ENCODE measurements at regions not wholly inside any gene's neighbourhood (a gene's known extent, or its start where the extent isn't known, plus 50 kb on each side); places are given as distances from the start of the nearest gene placed in this dataset.

- Histone ChIP-seq H3K79me2 (ENCODE audit: insufficient read depth, low read length) (no peaks in the 10 kb centered on the region), H3K27me3 (ENCODE audit: control insufficient read depth in 2 of 2, insufficient read depth in 2 of 2, low read length in 2 of 2) (no peaks in the 10 kb centered on the region), H3K27ac (ENCODE audit: low read depth in 1 of 2, low read length in 2 of 2) (no peak overlapping the region), H3K4me3 (replicated peaks in 1 of 3; ENCODE audit: low read depth in 2 of 3, low read length in 3 of 3) (no peak overlapping the region), H3K4me1 (ENCODE audit: control insufficient read depth in 1 of 2, insufficient read depth in 2 of 2, low read length in 2 of 2) (no peaks in the 10 kb centered on the region), H4K20me1 (ENCODE audit: insufficient read depth, low read length) (no peaks in the 10 kb centered on the region), H3K4me2 (replicated peaks; ENCODE audit: extremely low read depth, low read length, poor library complexity, severe bottlenecking) (no peak overlapping the region), H3K9ac (ENCODE audit: insufficient read depth, low read length, poor library complexity, severe bottlenecking) (no peak overlapping the region), H3K36me3 (replicated peaks in 1 of 2; ENCODE audit: control insufficient read depth in 1 of 2, insufficient read depth in 2 of 2, low read length in 2 of 2) (no peaks in the 10 kb centered on the region), H2AFZ (ENCODE audit: insufficient read depth, low read depth, low read length, poor library complexity, severe bottlenecking) (no peak overlapping the region), H3K9me3 (replicated peaks in 1 of 2; ENCODE audit: control insufficient read depth in 1 of 2, insufficient read depth in 1 of 2, low read length in 2 of 2) (peaks cover 0 to 6% of the 10 kb centered on the region in 2 donors)
- Mint-ChIP-seq H3K27me3 (ENCODE audit: low read depth in 3 of 3) (peaks cover 0 to 1% (median 0%) of the 10 kb centered on the region in 3 donors), H3K27ac (no peak overlapping the region), H3K4me1 (peaks cover 6% of the 10 kb centered on the region), H3K9me3 (peaks cover 2 to 12% (median 6%) of the 10 kb centered on the region in 7 donors), H3K4me3 (no peak overlapping the region), H3K36me3 (no peaks in the 10 kb centered on the region)
- intact Hi-C loops (cut with micrococcal nuclease) = no loop called here
- no peak for DNase-seq
- no peak for TF ChIP-seq CTCF (IDR thresholded peaks at IDR 0.05)
- WGBS (ENCODE audit: insufficient coverage) = 88% methylated on average over 3 of the region's 11 CpGs
Observed at GRCh38 chr5:18119156-18119785, 485.0 kb downstream of the TAF11L14 start.

- Histone ChIP-seq H3K4me1 (ENCODE audit: control insufficient read depth in 1 of 2, insufficient read depth in 2 of 2, low read length in 2 of 2) (no peaks in the 10 kb centered on the region), H4K20me1 (ENCODE audit: insufficient read depth, low read length) (no peaks in the 10 kb centered on the region), H3K79me2 (ENCODE audit: insufficient read depth, low read length) (no peaks in the 10 kb centered on the region), H3K9ac (ENCODE audit: insufficient read depth, low read length, poor library complexity, severe bottlenecking) (no peak overlapping the region), H3K27ac (ENCODE audit: low read depth in 1 of 2, low read length in 2 of 2) (no peak overlapping the region), H3K27me3 (ENCODE audit: control insufficient read depth in 2 of 2, insufficient read depth in 2 of 2, low read length in 2 of 2) (no peaks in the 10 kb centered on the region), H3K9me3 (replicated peaks in 1 of 2; ENCODE audit: control insufficient read depth in 1 of 2, insufficient read depth in 1 of 2, low read length in 2 of 2) (peaks cover 10 to 15% of the 10 kb centered on the region in 2 donors), H3K4me2 (replicated peaks; ENCODE audit: extremely low read depth, low read length, poor library complexity, severe bottlenecking) (no peak overlapping the region), H2AFZ (ENCODE audit: insufficient read depth, low read depth, low read length, poor library complexity, severe bottlenecking) (no peak overlapping the region), H3K4me3 (replicated peaks in 1 of 3; ENCODE audit: low read depth in 2 of 3, low read length in 3 of 3) (no peak overlapping the region), H3K36me3 (replicated peaks in 1 of 2; ENCODE audit: control insufficient read depth in 1 of 2, insufficient read depth in 2 of 2, low read length in 2 of 2) (no peaks in the 10 kb centered on the region)
- no peak for TF ChIP-seq CTCF (IDR thresholded peaks at IDR 0.05)
- Mint-ChIP-seq H3K27ac (no peak overlapping the region), H3K4me3 (no peak overlapping the region), H3K27me3 (ENCODE audit: low read depth in 3 of 3) (peaks cover 0 to 5% (median 0%) of the 10 kb centered on the region in 3 donors), H3K36me3 (no peaks in the 10 kb centered on the region), H3K4me1 (no peaks in the 10 kb centered on the region), H3K9me3 (peaks cover 5 to 18% (median 14%) of the 10 kb centered on the region in 7 donors)
- intact Hi-C loops (cut with micrococcal nuclease) = no loop called here
- DNase-seq = no peak
Observed at GRCh38 chr5:18141222-18141621, 507.0 kb downstream of the TAF11L14 start.

All from CD14-positive monocyte (primary cell).